Neural crest cell (in vitro differentiated cells): ENCODE measurements at regions not wholly inside any gene's neighbourhood (a gene's known extent, or its start where the extent isn't known, plus 50 kb on each side); places are given as distances from the start of the nearest gene placed in this dataset.
"Not testable (repeated sequence)": the region's sequence is repeated elsewhere in the genome, so short reads cannot be mapped to it uniquely, and the experiment has no call there.

Experiments
- DNase-seq: peaks from one replicate; pipeline ENCODE4 v3.0.0; 2021; ENCODE audit warnings: low read depth, mixed read lengths, low spot score
- H3K27ac Mint-ChIP-seq: one replicate; pipeline ENCODE4 v1.8.0; 2021; ENCODE audit warnings: mild to moderate bottlenecking, mixed read lengths; ENCODE audit not compliant: unreplicated experiment
- H3K27me3 Mint-ChIP-seq: 2 replicates; pipeline ENCODE4 v1.8.0; 2021; ENCODE audit warnings: low read depth, mild to moderate bottlenecking, mixed read lengths
- H3K36me3 Mint-ChIP-seq: 2 replicates; pipeline ENCODE4 v1.8.0; 2021; ENCODE audit warnings: low read depth, mild to moderate bottlenecking, mixed read lengths
- H3K4me1 Mint-ChIP-seq: 2 replicates; pipeline ENCODE4 v1.8.0; 2021; ENCODE audit warnings: mixed read lengths
- H3K4me3 Mint-ChIP-seq: one replicate; pipeline ENCODE4 v1.8.0; 2021; ENCODE audit warnings: mild to moderate bottlenecking, mixed read lengths
- H3K9me3 Mint-ChIP-seq: 2 replicates; pipeline ENCODE4 v1.8.0; 2021; ENCODE audit warnings: mixed read lengths
- CTCF ChIP-seq: fragments of 200-600 bp; sonication (generic); conservative IDR thresholded peaks from 2 replicates; pipeline ENCODE4 v1.5.0; 2021; ENCODE audit warnings: antibody characterized with exemption, mild to moderate bottlenecking

- TF ChIP-seq CTCF = no peak
- no peak for DNase-seq
- Mint-ChIP-seq H3K27ac (no peak overlapping the region), H3K27me3 (peaks cover 72% of the 10 kb centered on the region), H3K9me3 (no peaks in the 10 kb centered on the region), H3K4me1 (peaks cover 4% of the 10 kb centered on the region), H3K4me3 (peak overlapping the region; percentile 10), H3K36me3 (no peaks in the 10 kb centered on the region)
Measured at GRCh38 chr1:161420763-161421455, 53.2 kb upstream of the CFAP126 start.

- peaks cover 77% of the 10 kb centered on the region for H3K27me3 Mint-ChIP-seq
- not testable (repeated sequence) for H3K4me3 Mint-ChIP-seq, H3K27ac Mint-ChIP-seq, DNase-seq, H3K36me3 Mint-ChIP-seq, H3K4me1 Mint-ChIP-seq, H3K9me3 Mint-ChIP-seq
Measured at GRCh38 chr1:161417536-161417935, 49.9 kb upstream of the CFAP126 start.
